Kidney (tissue), 13 donors: ENCODE measurements at regions not wholly inside any gene's neighbourhood (a gene's known extent, or its start where the extent isn't known, plus 50 kb on each side); places are given as distances from the start of the nearest gene placed in this dataset.
"Not testable (repeated sequence)": the region's sequence is repeated elsewhere in the genome, so short reads cannot be mapped to it uniquely, and the experiment has no call there.

Experiments used
- DNase-seq, 5 donors: peaks; one replicate each; pipeline ENCODE4 v3.0.0-alpha.2; 2013 to 2020
- FAIRE-seq: peaks from 2 replicates; lab custom pipeline; 2012; peaks lifted over from hg19 to GRCh38; lab: Jason Lieb, UNC
- H3K27ac ChIP-seq, 2 donors: one replicate each; pipeline ENCODE4 v1.7.0; 2013; ENCODE audit warnings: low read depth in 2 of 2, low read length in 2 of 2, inconsistent platforms in 1 of 2
- H3K27me3 ChIP-seq: one replicate; pipeline ENCODE4 v1.7.1; 2013; ENCODE audit warnings: low read length, inconsistent platforms; ENCODE audit not compliant: control insufficient read depth, insufficient read depth
- H3K36me3 ChIP-seq, 3 donors: one replicate each; pipeline versions ENCODE4 v1.7.0 to v1.7.1; 2013; ENCODE audit warnings: low read length in 3 of 3, control low read depth in 1 of 3, inconsistent platforms in 1 of 3; ENCODE audit not compliant: insufficient read depth in 3 of 3, control insufficient read depth in 2 of 3
- H3K4me1 ChIP-seq, 3 donors: one replicate each; pipeline versions ENCODE4 v1.7.0 to v1.7.1; 2013; ENCODE audit warnings: low read length in 3 of 3, inconsistent platforms in 1 of 3, low read depth in 1 of 3; ENCODE audit not compliant: control insufficient read depth in 2 of 3, insufficient read depth in 2 of 3
- H3K4me3 ChIP-seq, 3 donors: one replicate each; pipeline versions ENCODE4 v1.7.0 to v1.8.1; 2013; ENCODE audit warnings: low read length in 3 of 3, control low read depth in 1 of 3, inconsistent platforms in 1 of 3
- H3K9ac ChIP-seq, 3 donors: one replicate each; pipeline versions ENCODE4 v1.7.0 to v1.7.1; 2013; ENCODE audit warnings: low read length in 3 of 3, control low read depth in 1 of 3, inconsistent platforms in 1 of 3
- H3K9me3 ChIP-seq, 3 donors: one replicate each; pipeline versions ENCODE4 v1.7.0 to v1.7.1; 2013; ENCODE audit warnings: low read length in 3 of 3, control low read depth in 1 of 3, inconsistent platforms in 1 of 3; ENCODE audit not compliant: control insufficient read depth in 2 of 3, insufficient read depth in 1 of 3
- intact Hi-C: fragments of 100-400 bp; cut with DNase I; formaldehyde crosslinking; loops from one replicate; pipeline ENCODE4 v1.11.1; 2022
- TF ChIP-seq, protein P1 (sequence below): IDR thresholded peaks from 3 replicates; pipeline ENCODE4 v1.5.1; 2012; ENCODE audit warnings: mild to moderate bottlenecking, moderate library complexity, borderline replicate concordance; ENCODE audit not compliant: insufficient read depth; ENCODE audit errors: extremely low read depth
- donor health status: control.
- donor health status: control.
- donor health status: control.
- donor health status: control.
- donor health status: control.
- donor health status: DM: yes; HTN: yes; CAD: no.
- donor health status: Normal renal cell carcinoma (clear cell type).

DNA sequence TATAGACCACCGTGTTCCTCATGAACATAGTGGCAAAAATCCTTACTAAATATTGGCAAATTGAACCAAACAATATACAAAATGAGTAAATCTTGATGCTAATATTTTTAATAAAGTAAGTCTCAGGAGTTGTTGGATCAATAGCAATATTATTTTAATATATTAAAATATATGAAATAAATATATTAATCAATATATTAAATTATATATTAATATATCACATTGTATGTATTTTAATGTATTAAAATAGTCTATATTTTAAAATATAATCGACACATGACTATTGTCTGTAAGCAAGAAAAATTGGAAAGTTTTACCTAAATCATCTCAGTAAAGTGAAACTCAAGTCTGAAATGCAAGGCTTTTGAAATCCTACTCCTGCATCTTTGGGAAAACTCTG lies 78.9 kb upstream of the GJB6 start:
- H3K36me3 ChIP-seq: no peaks in the 10 kb centered on the region
- intact Hi-C loops: no loop called here
- H3K27me3 ChIP-seq: no peaks in the 10 kb centered on the region
- FAIRE-seq (no peak), DNase-seq (no peak)
- no peak overlapping the region for H3K4me3 ChIP-seq
- no peak overlapping the region for H3K9ac ChIP-seq
- H3K9me3 ChIP-seq: no peaks in the 10 kb centered on the region
- TF ChIP-seq, protein P1, sequence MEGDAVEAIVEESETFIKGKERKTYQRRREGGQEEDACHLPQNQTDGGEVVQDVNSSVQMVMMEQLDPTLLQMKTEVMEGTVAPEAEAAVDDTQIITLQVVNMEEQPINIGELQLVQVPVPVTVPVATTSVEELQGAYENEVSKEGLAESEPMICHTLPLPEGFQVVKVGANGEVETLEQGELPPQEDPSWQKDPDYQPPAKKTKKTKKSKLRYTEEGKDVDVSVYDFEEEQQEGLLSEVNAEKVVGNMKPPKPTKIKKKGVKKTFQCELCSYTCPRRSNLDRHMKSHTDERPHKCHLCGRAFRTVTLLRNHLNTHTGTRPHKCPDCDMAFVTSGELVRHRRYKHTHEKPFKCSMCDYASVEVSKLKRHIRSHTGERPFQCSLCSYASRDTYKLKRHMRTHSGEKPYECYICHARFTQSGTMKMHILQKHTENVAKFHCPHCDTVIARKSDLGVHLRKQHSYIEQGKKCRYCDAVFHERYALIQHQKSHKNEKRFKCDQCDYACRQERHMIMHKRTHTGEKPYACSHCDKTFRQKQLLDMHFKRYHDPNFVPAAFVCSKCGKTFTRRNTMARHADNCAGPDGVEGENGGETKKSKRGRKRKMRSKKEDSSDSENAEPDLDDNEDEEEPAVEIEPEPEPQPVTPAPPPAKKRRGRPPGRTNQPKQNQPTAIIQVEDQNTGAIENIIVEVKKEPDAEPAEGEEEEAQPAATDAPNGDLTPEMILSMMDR: no peak
- H3K27ac ChIP-seq: no peak overlapping the region
- no peaks in the 10 kb centered on the region for H3K4me1 ChIP-seq

DNA sequence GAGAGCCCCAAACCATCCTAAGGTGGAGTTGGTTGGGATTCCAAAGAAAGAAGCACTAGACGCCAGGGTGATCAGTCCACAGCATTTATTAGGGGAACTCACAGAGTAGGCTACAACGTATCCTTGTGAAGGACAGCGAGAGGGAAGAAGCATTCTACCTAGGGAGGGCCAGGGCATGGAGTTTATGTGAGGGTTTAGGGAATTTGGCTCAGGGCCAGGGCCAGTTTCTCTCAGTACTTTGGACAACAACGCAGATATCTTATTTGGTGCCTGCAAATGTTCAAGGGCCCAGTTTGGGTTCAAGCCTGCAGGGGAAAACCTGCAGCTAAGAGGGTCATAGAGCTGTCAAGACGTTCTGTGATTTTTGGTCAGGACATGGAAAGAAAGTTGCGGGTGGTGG lies 73.9 kb upstream of the GJB6 start:
- no peaks in the 10 kb centered on the region for H3K27me3 ChIP-seq
- intact Hi-C loops: loop anchor here (10.0 kb wide), 1 partner anchor 69 kb away; no protein-coding TSS in a partner anchor
- no peak overlapping the region for H3K9ac ChIP-seq
- no peak overlapping the region for H3K4me3 ChIP-seq
- no peaks in the 10 kb centered on the region for H3K4me1 ChIP-seq
- H3K27ac ChIP-seq: no peak overlapping the region
- H3K9me3 ChIP-seq: no peaks in the 10 kb centered on the region
- TF ChIP-seq, protein P1: no peak
- DNase-seq (no peak), FAIRE-seq (no peak)
- no peaks in the 10 kb centered on the region for H3K36me3 ChIP-seq

DNA sequence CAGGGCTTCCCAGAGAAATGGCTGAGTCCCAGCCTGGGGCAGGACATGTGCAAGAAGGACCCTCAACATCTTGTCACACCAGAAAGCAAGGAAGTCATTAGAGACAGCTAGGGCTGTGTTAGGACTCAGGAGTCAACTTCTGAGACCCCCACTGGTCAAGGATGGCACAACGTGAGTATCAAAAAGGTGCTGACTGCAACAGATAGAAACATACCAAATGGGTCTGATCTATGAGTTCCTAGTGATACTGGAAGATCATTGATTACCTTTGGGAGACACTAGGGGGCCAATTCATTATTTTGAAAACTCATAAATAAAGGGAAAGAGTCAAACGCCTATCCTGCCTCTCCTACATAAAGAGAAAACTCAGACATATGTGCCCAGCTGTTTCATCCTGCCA lies 73.5 kb upstream of the GJB6 start:
- no peaks in the 10 kb centered on the region for H3K27me3 ChIP-seq
- no peaks in the 10 kb centered on the region for H3K36me3 ChIP-seq
- TF ChIP-seq, protein P1: no peak
- intact Hi-C loops: loop anchor here (10.0 kb wide), 1 partner anchor 69 kb away; no protein-coding TSS in a partner anchor
- no peaks in the 10 kb centered on the region for H3K9me3 ChIP-seq
- H3K4me3 ChIP-seq: no peak overlapping the region
- FAIRE-seq: no peak
- no peaks in the 10 kb centered on the region for H3K4me1 ChIP-seq
- H3K27ac ChIP-seq: no peak overlapping the region
- no peak overlapping the region for H3K9ac ChIP-seq
- DNase-seq: no peak

DNA sequence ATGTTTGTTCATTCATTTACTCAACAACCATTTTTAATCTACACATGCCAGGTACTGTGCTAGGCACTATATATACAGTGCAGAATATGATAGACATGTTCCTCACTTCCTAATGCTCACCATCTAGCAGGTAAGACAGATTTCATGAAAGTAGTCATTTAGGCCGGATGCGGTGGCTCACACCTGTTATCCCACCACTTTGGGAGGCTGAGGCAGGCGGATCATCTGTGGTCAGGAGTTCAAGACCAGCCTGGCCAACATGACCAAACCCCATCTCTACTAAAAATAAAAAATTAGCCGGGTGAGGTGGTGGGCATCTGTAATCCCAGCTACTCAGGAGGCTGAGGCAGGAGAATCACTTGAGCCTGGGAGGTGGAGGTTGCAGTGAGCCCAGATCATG lies 71.9 kb upstream of the GJB6 start:
- intact Hi-C loops: loop anchor here (10.0 kb wide), 1 partner anchor 71 kb away; no protein-coding TSS in a partner anchor

More for the DNA sequence above, 71.9 kb upstream of the GJB6 start:
- not testable (repeated sequence) for DNase-seq, H3K4me3 ChIP-seq, H3K27ac ChIP-seq, H3K9ac ChIP-seq, FAIRE-seq, H3K36me3 ChIP-seq, H3K4me1 ChIP-seq, H3K9me3 ChIP-seq, H3K27me3 ChIP-seq
